A549 (cell line): ENCODE measurements at regions not wholly inside any gene's neighbourhood (a gene's known extent, or its start where the extent isn't known, plus 50 kb on each side); places are given as distances from the start of the nearest gene placed in this dataset.
A peak's percentile ranks its signal among the peaks of the same experiment; 100 is the strongest.

Experiments used
- ATAC-seq, 2 experiments: fragments of 200-7000 bp in 1 of 2; fragments of >200 bp in 1 of 2; cut with Nextera tagmentation in 1 of 2; cut with Tn5 transposase in 1 of 2; 3 replicates each; pipeline versions ENCODE4 v1.8.0 to v1.9.1; 2018 to 2020; ENCODE audit warnings: mild to moderate bottlenecking in 1 of 2, moderate library complexity in 1 of 2
- CTCF ChIA-PET: fragments of 300-600 bp; sonication (Branson Sonifier 250); formaldehyde crosslinking; extraction: SDS; loops from one replicate; lab custom pipeline; 2021; ENCODE audit warnings: antibody characterized with exemption, inconsistent platforms; lab: Yijun Ruan, JAX
- POLR2A ChIA-PET: fragments of 350-600 bp; formaldehyde crosslinking; extraction: SDS; loops from one replicate; lab custom pipeline; 2021; ENCODE audit warnings: antibody characterized with exemption, inconsistent platforms; lab: Yijun Ruan, JAX
- DNase-seq, 2 experiments: peaks; one replicate each; pipeline versions ENCODE4 v3.0.0 to v3.0.0-alpha.2; 2011 to 2016; ENCODE audit warnings: low read depth in 1 of 2, low spot score in 1 of 2
- FAIRE-seq: peaks from 2 replicates; lab custom pipeline; 2011; peaks lifted over from hg19 to GRCh38; lab: Jason Lieb, UNC
- H3K27ac ChIP-seq, 2 experiments: fragments of >200 bp; sonication (Bioruptor Twin); formaldehyde crosslinking; 3 replicates each; pipeline ENCODE4 v1.5.1; 2016 to 2017
- H3K4me1 ChIP-seq: fragments of >200 bp; sonication (Bioruptor Twin); formaldehyde crosslinking; 3 replicates; pipeline ENCODE4 v1.6.1; 2016
- H3K4me2 ChIP-seq: fragments of >200 bp; sonication (Bioruptor Twin); formaldehyde crosslinking; 3 replicates; pipeline ENCODE4 v1.6.1; 2016
- H3K4me3 ChIP-seq: fragments of >200 bp; sonication (Bioruptor Twin); formaldehyde crosslinking; 3 replicates; pipeline ENCODE4 v1.5.1; 2016
- H3K9me3 ChIP-seq: fragments of >200 bp; sonication (Bioruptor Twin); formaldehyde crosslinking; 3 replicates; pipeline ENCODE4 v1.6.1; 2016
- ATOH8 ChIP-seq: fragments of 250-450 bp; sonication (Bioruptor Pico); IDR thresholded peaks from 2 replicates; pipeline ENCODE4 v1.5.0; 2020; ENCODE audit warnings: low read depth, mild to moderate bottlenecking, moderate library complexity
- CHD2 ChIP-seq: fragments of 150-350 bp; IDR thresholded peaks from 2 replicates; pipeline ENCODE4 v1.6.1; 2014; ENCODE audit warnings: low read length; ENCODE audit not compliant: partially characterized antibody
- E2F6 ChIP-seq: IDR thresholded peaks from 2 replicates; pipeline ENCODE4 v1.6.1; 2012; ENCODE audit warnings: low read depth, borderline replicate concordance
- EP300 ChIP-seq, 2 experiments: fragments of >200 bp; sonication (Bioruptor Twin); formaldehyde crosslinking; IDR thresholded peaks; 2 replicates in 1 of 2; 3 replicates in 1 of 2; pipeline ENCODE4 v1.6.1; 2016 to 2017
- HMGXB4 ChIP-seq: fragments of 250-450 bp; sonication (Bioruptor Pico); IDR thresholded peaks from 2 replicates; pipeline ENCODE4 v1.5.0; 2021; ENCODE audit warnings: mild to moderate bottlenecking, moderate library complexity, borderline replicate concordance
- HOXB13 ChIP-seq: fragments of 250-450 bp; sonication (Bioruptor Pico); IDR thresholded peaks from 2 replicates; pipeline ENCODE4 v1.5.0; 2020; ENCODE audit warnings: low read depth, mild to moderate bottlenecking, moderate library complexity
- MAZ ChIP-seq: fragments of 150-350 bp; IDR thresholded peaks from 2 replicates; pipeline ENCODE4 v1.6.1; 2014; ENCODE audit warnings: antibody characterized with exemption, low read depth, low read length, borderline replicate concordance
- PBX3 ChIP-seq: IDR thresholded peaks from 2 replicates; pipeline ENCODE4 v1.6.1; 2012
- REST ChIP-seq: fragments of 200-600 bp; sonication (generic); IDR thresholded peaks from 2 replicates; pipeline ENCODE4 v1.6.1; 2016; ENCODE audit warnings: antibody characterized with exemption, mild to moderate bottlenecking, moderate library complexity
- RNF2 ChIP-seq: fragments of 200-600 bp; sonication (generic); IDR thresholded peaks from 2 replicates; pipeline ENCODE4 v1.6.1; 2016; ENCODE audit warnings: low read depth, mild to moderate bottlenecking, antibody characterized with exemption, moderate library complexity, borderline replicate concordance
- ZC3H11A ChIP-seq: fragments of 450-650 bp; IDR thresholded peaks from 2 replicates; pipeline ENCODE4 v1.6.1; 2014; ENCODE audit warnings: antibody characterized with exemption, mild to moderate bottlenecking
- ZFP36 ChIP-seq: fragments of 450-650 bp; IDR thresholded peaks from 2 replicates; pipeline ENCODE4 v1.6.1; 2014; ENCODE audit warnings: borderline replicate concordance; ENCODE audit not compliant: partially characterized antibody
- ZNF302 ChIP-seq: fragments of 250-450 bp; sonication (Bioruptor Pico); IDR thresholded peaks from 2 replicates; pipeline ENCODE4 v1.9.0; 2021; ENCODE audit warnings: inconsistent platforms, mild to moderate bottlenecking, moderate library complexity
- WGBS: methylation state at CpG from one replicate; pipeline ENCODE4 v1.1.6; 2017; ENCODE audit errors: missing lambda C conversion rate; 5-methylcytosine and 5-hydroxymethylcytosine counted together

GRCh38 chr10:110430340-110431273 lies 67.1 kb upstream of the DUSP5 start (continued):
- TF ChIP-seq ATOH8 (no peak), MAZ (no peak), CHD2 (no peak), HMGXB4 (CRISPR knock-in tag) (no peak), HOXB13 (no peak), REST (no peak)

GRCh38 chr10:110431659-110432058 lies 66.0 kb upstream of the DUSP5 start:
- ATAC-seq = no peak
- peak overlapping the region; percentile 93 to 99 for H3K27ac ChIP-seq
- H3K4me1 ChIP-seq = peaks cover 45% of the 10 kb centered on the region
- 88% methylated on average over 7 of the region's 7 CpGs for WGBS
- ChIA-PET CTCF (interaction anchor here (0.6 to 1.4 kb wide), 4 partner anchors 9 to 68 kb away, joined by 4 to 5 read pairs (median 4); no protein-coding TSS in a partner anchor), POLR2A (no interaction called here)
- peaks cover 3% of the 10 kb centered on the region; the same call in 1 of the 3 replicates for H3K9me3 ChIP-seq
- no peak for DNase-seq
- FAIRE-seq = no peak
- no peak for TF ChIP-seq EP300 (IDR thresholded peaks at IDR 0.05)
- TF ChIP-seq E2F6 = no peak
- no peak for TF ChIP-seq ATOH8
- TF ChIP-seq PBX3 = no peak
- no peak for TF ChIP-seq ZNF302
- no peak for TF ChIP-seq REST
- TF ChIP-seq MAZ = no peak
- TF ChIP-seq ZFP36 = no peak
- no peak for TF ChIP-seq RNF2
- TF ChIP-seq CHD2 = no peak
- TF ChIP-seq ZC3H11A = no peak
- H3K4me2 ChIP-seq = no peak overlapping the region
- H3K4me3 ChIP-seq = no peak overlapping the region
